SK-N-SH treated with all-trans-retinoic acid at 6 μM for 48 hours (cell line): ENCODE measurements at regions not wholly inside any gene's neighbourhood (a gene's known extent, or its start where the extent isn't known, plus 50 kb on each side); places are given as distances from the start of the nearest gene placed in this dataset.

ENCODE experiments used
- ARNTL ChIP-seq: fragments of 450-650 bp; formaldehyde crosslinking; IDR thresholded peaks from 2 replicates; pipeline ENCODE4 v1.5.0; 2020; ENCODE audit warnings: low read depth, mild to moderate bottlenecking, moderate library complexity, borderline replicate concordance
- CSDC2 ChIP-seq: fragments of 250-450 bp; sonication (Bioruptor Pico); IDR thresholded peaks from 2 replicates; pipeline ENCODE4 v1.5.0; 2020; ENCODE audit warnings: mild to moderate bottlenecking, moderate library complexity
- ESRRG ChIP-seq: fragments of 250-450 bp; sonication (Bioruptor Pico); IDR thresholded peaks from 2 replicates; pipeline ENCODE4 v1.6.1; 2021; ENCODE audit warnings: mild to moderate bottlenecking
- GLIS3 ChIP-seq: fragments of 250-450 bp; sonication (Bioruptor Pico); IDR thresholded peaks from 2 replicates; pipeline ENCODE4 v1.5.0; 2020; ENCODE audit warnings: mild to moderate bottlenecking, moderate library complexity
- TSHZ2 ChIP-seq: fragments of 250-450 bp; sonication (Bioruptor Pico); IDR thresholded peaks from 2 replicates; pipeline ENCODE4 v1.5.0; 2020; ENCODE audit warnings: mild to moderate bottlenecking, moderate library complexity
- ZC3H10 ChIP-seq: fragments of 250-450 bp; sonication (Bioruptor Pico); IDR thresholded peaks from 2 replicates; pipeline ENCODE4 v1.5.1; 2021; ENCODE audit warnings: mild to moderate bottlenecking, moderate library complexity
- ZFP3 ChIP-seq: fragments of 250-450 bp; sonication (Bioruptor Pico); IDR thresholded peaks from 2 replicates; pipeline ENCODE4 v1.5.0; 2020; ENCODE audit warnings: mild to moderate bottlenecking, moderate library complexity
- ZNF70 ChIP-seq: fragments of 450-650 bp; formaldehyde crosslinking; IDR thresholded peaks from 2 replicates; pipeline ENCODE4 v1.5.0; 2020; ENCODE audit warnings: mild to moderate bottlenecking, moderate library complexity
- ZNF8 ChIP-seq: fragments of 450-650 bp; formaldehyde crosslinking; IDR thresholded peaks from 2 replicates; pipeline ENCODE4 v1.5.0; 2020; ENCODE audit warnings: mild to moderate bottlenecking, moderate library complexity
- TF ChIP-seq, protein P1 (sequence below): fragments of 250-450 bp; sonication (Bioruptor Pico); IDR thresholded peaks from 2 replicates; pipeline ENCODE4 v1.5.1; 2021; ENCODE audit warnings: mild to moderate bottlenecking, moderate library complexity

- no peak for TF ChIP-seq ZC3H10 (CRISPR knock-in tag)
- TF ChIP-seq ESRRG (CRISPR knock-in tag) = no peak
- TF ChIP-seq ZFP3 (CRISPR knock-in tag) = no peak
- TF ChIP-seq TSHZ2 = no peak
- TF ChIP-seq ZNF70 (CRISPR knock-in tag) = no peak
- TF ChIP-seq CSDC2 = no peak
- TF ChIP-seq, protein P1, sequence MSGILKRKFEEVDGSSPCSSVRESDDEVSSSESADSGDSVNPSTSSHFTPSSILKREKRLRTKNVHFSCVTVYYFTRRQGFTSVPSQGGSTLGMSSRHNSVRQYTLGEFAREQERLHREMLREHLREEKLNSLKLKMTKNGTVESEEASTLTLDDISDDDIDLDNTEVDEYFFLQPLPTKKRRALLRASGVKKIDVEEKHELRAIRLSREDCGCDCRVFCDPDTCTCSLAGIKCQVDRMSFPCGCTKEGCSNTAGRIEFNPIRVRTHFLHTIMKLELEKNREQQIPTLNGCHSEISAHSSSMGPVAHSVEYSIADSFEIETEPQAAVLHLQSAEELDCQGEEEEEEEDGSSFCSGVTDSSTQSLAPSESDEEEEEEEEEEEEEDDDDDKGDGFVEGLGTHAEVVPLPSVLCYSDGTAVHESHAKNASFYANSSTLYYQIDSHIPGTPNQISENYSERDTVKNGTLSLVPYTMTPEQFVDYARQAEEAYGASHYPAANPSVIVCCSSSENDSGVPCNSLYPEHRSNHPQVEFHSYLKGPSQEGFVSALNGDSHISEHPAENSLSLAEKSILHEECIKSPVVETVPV (CRISPR knock-in tag) = no peak
- no peak for TF ChIP-seq ZNF8 (CRISPR knock-in tag)
- TF ChIP-seq GLIS3 (CRISPR knock-in tag) = no peak
- no peak for TF ChIP-seq ARNTL (CRISPR knock-in tag)
Observed at GRCh38 chr6:106731843-106732160, 102.4 kb downstream of the QRSL1 start.
